Islet of Langerhans (tissue), 1 donor: ENCODE measurements at regions not wholly inside any gene's neighbourhood (a gene's known extent, or its start where the extent isn't known, plus 50 kb on each side); places are given as distances from the start of the nearest gene placed in this dataset.
"Not testable (repeated sequence)": the region's sequence is repeated elsewhere in the genome, so short reads cannot be mapped to it uniquely, and the experiment has no call there.

ENCODE experiments used
- FAIRE-seq: peaks from one replicate; lab custom pipeline; 2011; peaks lifted over from hg19 to GRCh38; lab: Jason Lieb, UNC

- peak; percentile 56 for FAIRE-seq
Observed at GRCh38 chr16:52727441-52727840, 180.5 kb upstream of the TOX3 start.

- no peak for FAIRE-seq
Observed at GRCh38 chr16:52725461-52725860, 178.5 kb upstream of the TOX3 start.

GRCh38 chr16:52725043-52725442, 178.1 kb upstream of the TOX3 start:
- no peak for FAIRE-seq

GRCh38 chr16:52721331-52721730, 174.4 kb upstream of the TOX3 start:
- no peak for FAIRE-seq

GRCh38 chr16:52718046-52718445, 171.1 kb upstream of the TOX3 start:
- FAIRE-seq = no peak

GRCh38 chr16:52713740-52714139, 166.8 kb upstream of the TOX3 start:
- FAIRE-seq = no peak

- no peak for FAIRE-seq
Observed at GRCh38 chr16:52709306-52709705, 162.4 kb upstream of the TOX3 start.

GRCh38 chr16:52708476-52708875, 161.5 kb upstream of the TOX3 start:
- no peak for FAIRE-seq

GRCh38 chr16:52707676-52708337, 160.9 kb upstream of the TOX3 start:
- peak; percentile 38 for FAIRE-seq

GRCh38 chr16:52705122-52705521, 158.2 kb upstream of the TOX3 start:
- FAIRE-seq = no peak

- FAIRE-seq = no peak
Observed at GRCh38 chr16:52697971-52698370, 151.0 kb upstream of the TOX3 start.

- FAIRE-seq = no peak
Observed at GRCh38 chr16:52696126-52696525, 149.2 kb upstream of the TOX3 start.

- FAIRE-seq = no peak
Observed at GRCh38 chr16:52690468-52690867, 143.5 kb upstream of the TOX3 start.

- no peak for FAIRE-seq
Observed at GRCh38 chr16:52680993-52681392, 134.1 kb upstream of the TOX3 start.

- no peak for FAIRE-seq
Observed at GRCh38 chr16:52677501-52677900, 130.6 kb upstream of the TOX3 start.

GRCh38 chr16:52676959-52677358, 130.0 kb upstream of the TOX3 start:
- no peak for FAIRE-seq

GRCh38 chr16:52671590-52671989, 124.6 kb upstream of the TOX3 start:
- no peak for FAIRE-seq

- no peak for FAIRE-seq
Observed at GRCh38 chr16:52657924-52658323, 111.0 kb upstream of the TOX3 start.

GRCh38 chr16:52655916-52656315, 109.0 kb upstream of the TOX3 start:
- not testable (repeated sequence) for FAIRE-seq

- FAIRE-seq = not testable (repeated sequence)
Observed at GRCh38 chr16:52655156-52655555, 108.2 kb upstream of the TOX3 start.

GRCh38 chr16:52652033-52652432, 105.1 kb upstream of the TOX3 start:
- no peak for FAIRE-seq

- FAIRE-seq = no peak
Observed at GRCh38 chr16:52650789-52651188, 103.8 kb upstream of the TOX3 start.

GRCh38 chr16:52650318-52650717, 103.4 kb upstream of the TOX3 start:
- no peak for FAIRE-seq

GRCh38 chr16:52649870-52650269, 102.9 kb upstream of the TOX3 start:
- FAIRE-seq = no peak

- FAIRE-seq = no peak
Observed at GRCh38 chr16:52647588-52647987, 100.6 kb upstream of the TOX3 start.
